NCI-H128 (cell line): ENCODE measurements at regions not wholly inside any gene's neighbourhood (a gene's known extent, or its start where the extent isn't known, plus 50 kb on each side); places are given as distances from the start of the nearest gene placed in this dataset.
"Not testable (repeated sequence)": the region's sequence is repeated elsewhere in the genome, so short reads cannot be mapped to it uniquely, and the experiment has no call there.

Experiments used
- DNase-seq: peaks from one replicate; lab custom pipeline; 2025; ENCODE audit not compliant: unreplicated experiment; lab: John Stamatoyannopoulos, UW

GRCh38 chr13:75180805-75181455 lies 301.0 kb downstream of the TBC1D4 start:
- DNase-seq: no peak

- no peak for DNase-seq
These were observed 303.5 kb downstream of the TBC1D4 start for GRCh38 chr13:75178436-75178835.

- DNase-seq: no peak
These were observed 306.4 kb downstream of the TBC1D4 start for GRCh38 chr13:75175575-75175974.

GRCh38 chr13:75175097-75175496 lies 306.9 kb downstream of the TBC1D4 start:
- not testable (repeated sequence) for DNase-seq

- no peak for DNase-seq
These were observed 307.5 kb downstream of the TBC1D4 start for GRCh38 chr13:75174481-75174880.

- no peak for DNase-seq
These were observed 308.3 kb downstream of the TBC1D4 start for GRCh38 chr13:75173457-75174356.

- no peak for DNase-seq
These were observed 311.7 kb downstream of the TBC1D4 start for GRCh38 chr13:75170311-75170710.

- no peak for DNase-seq
These were observed 316.3 kb downstream of the TBC1D4 start for GRCh38 chr13:75165543-75166230.

GRCh38 chr13:75161804-75162203 lies 320.2 kb downstream of the TBC1D4 start:
- DNase-seq: no peak

GRCh38 chr13:75160984-75161383 lies 321.0 kb downstream of the TBC1D4 start:
- DNase-seq: no peak

GRCh38 chr13:75154331-75154730 lies 327.6 kb downstream of the TBC1D4 start:
- no peak for DNase-seq

GRCh38 chr13:75153834-75154233 lies 328.1 kb downstream of the TBC1D4 start:
- no peak for DNase-seq

- no peak for DNase-seq
These were observed 328.6 kb downstream of the TBC1D4 start for GRCh38 chr13:75153386-75153785.

- DNase-seq: no peak
These were observed 330.8 kb downstream of the TBC1D4 start for GRCh38 chr13:75151081-75151643.

GRCh38 chr13:75149776-75150175 lies 332.2 kb downstream of the TBC1D4 start:
- DNase-seq: no peak

GRCh38 chr13:75147946-75148345 lies 334.0 kb downstream of the TBC1D4 start:
- DNase-seq: no peak

GRCh38 chr13:75146436-75146835 lies 335.5 kb downstream of the TBC1D4 start:
- DNase-seq: no peak

GRCh38 chr13:75145927-75146326 lies 336.0 kb downstream of the TBC1D4 start:
- no peak for DNase-seq

- no peak for DNase-seq
These were observed 342.7 kb downstream of the TBC1D4 start for GRCh38 chr13:75139291-75139690.

GRCh38 chr13:75137911-75138571 lies 343.9 kb downstream of the TBC1D4 start:
- no peak for DNase-seq

- DNase-seq: no peak
These were observed 345.8 kb downstream of the TBC1D4 start for GRCh38 chr13:75136151-75136550.
